HK-2 (cell line): ENCODE measurements at regions not wholly inside any gene's neighbourhood (a gene's known extent, or its start where the extent isn't known, plus 50 kb on each side); places are given as distances from the start of the nearest gene placed in this dataset.
"Not testable (repeated sequence)": the region's sequence is repeated elsewhere in the genome, so short reads cannot be mapped to it uniquely, and the experiment has no call there.

Experiments used
- DNase-seq: peaks from one replicate; pipeline ENCODE4 v3.0.0-alpha.2; 2018; ENCODE audit not compliant: unreplicated experiment

DNA sequence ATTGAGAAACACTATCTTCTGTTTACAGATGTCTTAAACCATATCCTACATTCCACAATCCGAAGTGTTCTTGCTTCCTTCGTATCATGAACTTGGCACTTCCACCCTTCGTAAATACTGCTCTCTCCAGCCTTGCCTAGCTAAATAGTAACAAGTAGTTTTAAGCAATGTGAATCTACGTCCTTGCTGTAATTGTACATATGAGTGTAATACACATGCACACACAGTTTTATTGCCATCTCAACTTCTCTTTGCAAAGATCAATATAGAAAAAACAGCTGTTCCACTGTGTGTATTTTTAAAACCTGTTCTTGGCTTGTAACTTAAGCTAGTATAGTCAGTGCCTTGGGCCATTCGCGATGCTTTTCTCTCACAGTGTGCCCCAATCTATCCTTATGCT is 1524.7 kb downstream of the GRIK2 start:
- no peak for DNase-seq

DNA sequence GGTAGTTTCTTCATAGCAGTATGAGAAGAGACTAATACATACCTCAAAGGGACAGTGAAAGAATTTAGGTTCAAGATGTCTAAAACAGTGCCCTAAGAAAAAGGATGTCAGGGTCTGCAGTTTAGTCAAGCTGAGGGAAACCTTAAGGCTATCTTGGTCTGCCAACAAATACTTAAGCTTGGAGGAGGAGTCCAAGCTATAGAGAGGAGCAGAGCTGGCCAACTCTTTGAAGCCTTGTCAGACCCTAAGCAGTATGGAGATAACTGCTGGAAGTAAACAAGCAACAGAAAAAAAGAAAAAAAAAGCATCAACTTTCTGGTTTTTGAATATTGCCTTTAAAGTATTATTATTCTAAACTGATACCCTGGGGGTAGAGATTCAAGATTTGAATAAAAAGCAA is 1518.1 kb downstream of the GRIK2 start:
- DNase-seq, result no peak

DNA sequence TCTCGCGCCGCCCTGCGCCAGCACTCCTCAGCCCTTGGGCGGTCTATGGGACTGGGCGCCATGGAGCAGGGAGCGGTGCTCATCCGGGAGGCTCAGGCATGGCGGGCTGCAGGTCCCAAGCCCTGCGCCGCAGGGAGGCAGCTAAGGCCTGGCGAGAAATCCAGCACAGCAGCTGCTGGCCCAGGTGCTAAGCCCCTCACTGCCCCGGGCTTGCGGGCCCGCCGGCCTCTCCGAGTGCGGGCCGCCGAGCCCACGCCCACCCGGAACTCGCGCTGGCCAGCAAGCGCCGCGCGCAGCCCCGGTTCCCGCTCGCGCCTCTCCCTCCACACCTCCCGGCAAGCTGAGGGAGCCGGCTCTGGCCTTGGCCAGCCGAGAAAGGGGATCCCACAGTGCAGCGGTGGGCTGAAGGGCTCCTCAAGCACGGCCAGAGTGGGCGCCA is 1517.2 kb downstream of the GRIK2 start:
- not testable (repeated sequence) for DNase-seq

DNA sequence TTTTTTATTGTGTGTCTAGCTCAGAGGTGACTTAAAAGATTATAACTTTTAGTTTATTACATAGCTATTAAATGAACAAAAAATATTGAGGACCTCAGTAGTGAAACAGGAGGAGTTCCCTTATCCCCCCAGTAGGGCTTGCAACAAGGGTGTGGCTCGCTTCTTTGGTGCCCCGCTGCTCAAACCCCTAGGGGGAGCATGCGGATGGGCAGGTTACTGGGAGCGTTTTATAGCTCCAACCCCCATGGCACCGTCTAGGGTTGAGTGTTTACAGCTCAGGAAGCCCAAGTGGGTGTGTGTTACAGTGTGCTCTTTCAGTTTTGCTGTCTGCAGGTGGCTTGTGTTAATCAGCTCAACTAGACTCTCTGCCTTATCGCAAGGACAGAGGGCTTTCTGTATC is 1513.7 kb downstream of the GRIK2 start:
- DNase-seq, result no peak

DNA sequence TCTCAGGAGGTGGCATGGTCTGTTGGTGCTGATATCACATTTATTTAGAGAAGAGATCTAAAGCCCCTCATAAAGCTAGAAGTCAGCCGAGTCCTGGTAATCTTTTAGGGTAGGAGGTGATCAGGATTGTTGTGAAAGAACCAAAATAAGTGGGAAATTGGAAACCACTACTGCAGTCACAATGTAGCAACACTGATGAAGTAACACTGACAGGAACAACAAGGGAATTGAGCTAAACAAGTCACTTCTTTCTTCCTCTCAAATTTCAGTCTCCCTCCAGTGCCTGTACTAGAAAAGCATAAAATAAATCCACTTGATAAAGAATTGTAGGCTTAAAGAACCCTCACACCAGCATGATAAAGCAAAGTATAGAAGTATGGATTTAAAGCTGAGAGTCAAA is 1509.0 kb downstream of the GRIK2 start:
- DNase-seq, result no peak

DNA sequence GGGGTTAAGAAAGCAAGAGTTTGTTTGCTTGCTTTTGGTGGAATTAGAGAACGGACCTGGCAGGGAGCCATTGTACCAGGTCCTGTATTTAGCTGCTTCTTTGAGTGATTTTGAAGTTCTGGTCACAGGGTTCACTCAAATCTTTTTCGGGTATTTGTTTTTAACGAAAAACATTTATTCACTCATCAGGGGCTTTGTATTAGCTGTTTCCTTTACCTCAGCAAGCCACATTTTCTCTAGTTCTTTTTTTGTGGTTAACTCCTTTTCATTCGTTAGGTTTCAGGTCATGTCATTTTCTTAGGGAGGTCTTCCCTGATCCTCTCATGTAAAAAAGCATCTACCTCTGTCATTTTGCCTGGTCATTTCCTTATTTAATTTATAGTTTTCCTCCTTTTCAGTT is 1502.2 kb downstream of the GRIK2 start:
- DNase-seq, result no peak

DNA sequence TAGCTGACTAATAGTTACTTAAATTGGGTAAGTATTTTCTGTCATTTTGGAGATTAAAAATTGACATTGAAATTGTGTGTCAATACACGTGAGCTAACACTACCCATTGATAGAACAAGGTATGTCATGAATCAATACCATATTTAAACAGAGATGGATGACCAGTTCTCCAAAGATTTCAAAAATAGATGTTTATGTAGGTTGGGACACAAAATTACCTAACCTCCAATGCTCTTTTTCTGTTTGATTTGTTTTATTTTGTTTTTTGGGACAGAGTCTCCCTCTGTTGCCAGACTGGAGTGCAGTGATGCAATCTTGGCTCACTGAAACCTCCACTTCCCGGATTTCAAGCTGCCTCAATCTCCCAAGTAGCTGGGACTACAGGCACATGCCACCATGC is 1491.7 kb downstream of the GRIK2 start:
- no peak for DNase-seq

DNA sequence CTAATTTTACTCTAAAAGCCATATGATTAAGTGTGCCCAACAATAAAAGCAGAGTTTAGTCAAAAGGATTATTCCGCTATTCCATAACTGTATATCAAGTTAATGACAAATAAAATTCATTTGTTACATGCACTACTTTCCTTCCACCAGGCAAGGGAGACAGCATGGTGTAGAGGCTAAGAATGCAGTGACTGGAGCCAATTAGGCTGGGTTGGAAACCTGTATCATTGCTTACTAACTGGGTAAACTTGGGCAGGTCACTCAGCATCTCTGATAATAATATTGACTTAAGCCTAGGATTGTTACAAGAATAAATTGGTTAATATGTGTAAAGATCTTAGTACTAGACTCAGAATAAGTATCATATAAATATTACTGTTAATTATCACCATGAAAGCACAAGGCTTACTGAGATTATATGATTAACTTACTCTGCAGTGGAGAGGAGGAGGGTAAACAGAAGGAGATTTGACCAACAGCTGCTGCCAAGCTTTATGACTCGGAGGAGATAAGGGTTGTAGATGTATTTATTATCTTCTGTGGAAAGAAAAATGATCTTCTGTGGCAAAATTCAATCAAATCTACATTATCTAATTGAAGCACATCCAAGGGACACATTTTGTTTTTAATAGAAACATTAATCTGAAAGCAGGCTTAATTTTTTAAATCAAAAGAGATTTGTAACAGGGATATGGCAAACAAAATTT is 1459.9 kb downstream of the GRIK2 start:
- no peak for DNase-seq

DNA sequence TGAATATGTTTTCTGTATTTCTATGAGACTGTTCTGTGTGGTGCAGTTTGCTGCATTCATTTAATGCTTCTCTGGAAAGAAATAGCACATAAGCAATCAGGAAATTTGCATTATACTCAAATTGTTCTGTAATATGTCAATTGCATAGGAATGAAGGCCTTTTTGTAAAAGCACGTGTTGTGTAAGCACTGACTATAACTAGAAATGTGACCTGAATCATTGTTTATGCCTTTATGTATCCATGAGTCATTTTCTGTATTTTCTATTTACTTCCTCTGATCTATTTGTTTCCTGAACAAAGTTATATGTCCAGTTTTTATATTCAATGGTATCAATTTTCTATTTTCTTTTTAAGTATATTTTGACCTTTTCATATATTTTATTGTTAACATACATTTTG is 1455.3 kb downstream of the GRIK2 start:
- DNase-seq, result no peak

DNA sequence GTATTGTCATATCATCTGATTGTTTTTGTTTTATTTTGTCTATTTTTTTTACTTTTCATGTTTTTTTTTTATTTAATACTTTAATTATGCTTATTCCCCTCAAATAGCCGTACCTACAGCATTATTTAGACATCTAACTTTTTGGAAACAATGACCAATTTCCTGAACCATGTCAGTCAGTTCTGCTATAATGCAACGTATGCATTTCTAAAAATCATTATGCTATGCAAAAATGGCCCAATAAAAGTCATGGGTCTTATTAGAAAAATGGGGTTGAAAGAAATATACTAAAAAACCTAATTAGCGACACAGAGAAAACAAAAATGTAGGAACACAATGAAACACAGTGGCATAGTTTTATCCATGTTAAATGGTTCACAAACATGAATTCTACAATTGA is 1454.7 kb downstream of the GRIK2 start:
- no peak for DNase-seq

DNA sequence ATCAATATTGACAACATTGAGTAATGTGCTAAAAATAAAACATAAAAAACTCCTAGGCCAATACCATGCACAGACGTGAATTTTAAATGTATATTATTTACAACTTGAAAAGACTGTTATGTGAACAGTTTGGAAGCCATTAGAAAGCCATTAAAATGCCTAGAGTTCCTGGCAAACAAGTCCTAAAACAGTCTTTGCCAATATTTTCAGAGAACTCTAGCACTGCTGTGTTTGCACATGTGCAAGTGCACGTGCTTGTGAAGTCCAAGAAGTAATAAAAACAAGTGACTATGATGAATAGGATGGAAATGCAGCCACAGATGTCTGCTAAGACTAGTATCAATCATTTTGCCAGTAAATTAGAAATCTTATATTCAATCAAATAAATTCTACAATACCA is 1447.6 kb downstream of the GRIK2 start:
- DNase-seq, result no peak

DNA sequence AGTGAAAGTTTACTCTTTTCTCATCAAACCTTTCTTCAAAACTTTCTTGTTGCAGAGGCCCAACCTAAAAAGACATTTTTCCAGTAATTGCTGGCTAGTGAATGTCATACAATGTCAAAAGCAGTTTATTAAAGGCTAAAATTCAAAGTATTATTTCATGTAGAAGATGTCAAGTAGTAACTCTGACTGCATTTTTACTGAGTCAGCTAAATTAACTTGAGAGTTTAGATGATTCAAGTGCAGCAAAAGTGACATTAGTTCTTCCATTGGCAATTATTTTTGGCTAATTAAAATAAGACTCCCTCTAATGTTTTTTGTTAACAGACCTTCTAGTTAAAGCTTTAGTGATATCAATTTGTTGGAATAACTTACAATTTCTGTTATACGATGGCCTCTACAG is 1438.5 kb downstream of the GRIK2 start:
- no peak for DNase-seq

DNA sequence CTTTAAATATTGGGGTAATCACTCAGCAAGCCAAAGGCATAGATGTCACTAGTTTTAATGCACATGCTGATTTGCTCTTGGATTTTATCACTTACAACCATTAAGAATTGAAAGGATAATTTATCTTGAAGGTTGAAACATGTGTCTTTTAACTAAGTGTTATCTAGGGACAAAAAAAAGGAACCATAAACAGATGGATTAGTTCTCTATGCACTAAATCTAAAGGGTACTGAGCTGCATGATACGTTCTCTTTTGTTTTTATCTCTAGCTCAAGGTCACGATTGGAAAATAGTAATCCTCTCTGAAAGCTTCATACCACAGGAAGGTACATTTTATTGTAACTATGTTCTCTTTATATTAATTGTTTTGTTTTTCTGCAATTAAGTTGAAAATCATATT is 1426.6 kb downstream of the GRIK2 start:
- no peak for DNase-seq

DNA sequence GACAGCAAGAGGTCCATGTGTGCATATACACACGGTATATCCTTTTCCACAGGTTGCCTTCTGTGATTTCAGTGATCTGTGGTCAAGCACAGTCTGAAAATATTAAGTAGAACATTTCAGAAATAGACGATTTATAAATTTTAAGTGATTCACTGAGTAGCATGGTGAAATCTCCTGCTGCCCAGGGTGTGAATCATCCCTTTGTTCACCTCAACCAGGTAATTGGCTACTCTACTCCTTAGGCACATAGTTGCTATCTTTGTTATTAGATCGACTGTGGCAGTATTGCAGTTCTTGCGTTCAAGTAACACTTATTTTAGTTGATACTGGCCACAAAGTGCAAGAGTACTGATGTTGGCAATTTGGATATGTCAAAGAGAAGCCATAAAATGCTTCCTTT is 1421.7 kb downstream of the GRIK2 start:
- DNase-seq, result no peak

DNA sequence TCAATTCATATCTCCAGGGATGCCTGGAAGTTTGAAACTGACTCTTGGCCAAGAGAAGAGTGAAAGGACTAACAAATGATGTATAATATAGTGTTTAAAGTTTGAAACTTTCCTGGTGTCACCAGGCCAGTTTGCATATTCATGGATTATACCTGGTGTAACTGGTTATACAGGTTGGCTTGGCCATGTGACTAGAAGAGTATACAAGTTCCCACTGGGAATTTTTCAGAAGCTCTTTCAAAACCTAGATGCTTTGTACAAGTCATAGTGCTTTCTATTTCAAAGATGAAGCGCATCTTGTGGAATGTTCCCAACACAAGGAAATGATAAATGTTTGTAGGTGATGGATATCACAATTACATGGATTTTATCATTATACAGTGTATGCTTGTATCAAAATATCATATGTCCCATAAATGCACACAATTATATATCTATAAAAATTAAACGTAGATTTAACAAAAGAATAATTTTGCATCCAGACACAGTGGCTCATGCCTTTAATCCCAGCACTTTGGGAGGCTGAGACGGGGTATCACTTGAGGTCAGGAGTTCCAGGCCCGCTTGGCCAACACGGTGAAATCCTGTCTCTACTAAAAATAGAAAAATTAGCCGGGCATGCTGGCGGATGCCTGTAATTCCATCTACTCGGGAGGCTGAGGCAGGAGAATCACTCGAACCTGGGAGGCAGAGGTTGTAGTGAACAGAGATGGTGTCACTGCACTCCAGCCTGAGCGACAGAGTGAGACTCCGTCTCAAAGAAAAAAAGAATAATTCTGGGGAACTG is 1420.2 kb downstream of the GRIK2 start:
- DNase-seq, result no peak

DNA sequence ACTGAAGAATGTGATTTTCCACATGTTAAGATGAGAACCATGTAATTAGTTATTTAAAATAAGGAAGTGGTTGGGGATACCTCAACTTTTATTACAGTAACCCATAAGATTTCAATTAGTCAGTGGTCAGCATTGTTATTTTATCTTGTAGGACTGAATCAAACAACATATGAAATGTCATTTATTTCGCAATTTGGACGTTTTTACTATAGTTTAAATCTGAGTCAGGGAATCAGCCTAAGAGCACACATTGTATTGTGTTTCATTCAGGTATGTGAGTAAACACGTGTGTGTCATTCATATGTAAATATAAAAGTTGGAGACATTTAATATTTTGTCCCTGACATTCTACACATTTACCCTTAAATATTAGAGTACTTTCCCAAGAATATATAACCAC is 1418.7 kb downstream of the GRIK2 start:
- DNase-seq, result no peak

DNA sequence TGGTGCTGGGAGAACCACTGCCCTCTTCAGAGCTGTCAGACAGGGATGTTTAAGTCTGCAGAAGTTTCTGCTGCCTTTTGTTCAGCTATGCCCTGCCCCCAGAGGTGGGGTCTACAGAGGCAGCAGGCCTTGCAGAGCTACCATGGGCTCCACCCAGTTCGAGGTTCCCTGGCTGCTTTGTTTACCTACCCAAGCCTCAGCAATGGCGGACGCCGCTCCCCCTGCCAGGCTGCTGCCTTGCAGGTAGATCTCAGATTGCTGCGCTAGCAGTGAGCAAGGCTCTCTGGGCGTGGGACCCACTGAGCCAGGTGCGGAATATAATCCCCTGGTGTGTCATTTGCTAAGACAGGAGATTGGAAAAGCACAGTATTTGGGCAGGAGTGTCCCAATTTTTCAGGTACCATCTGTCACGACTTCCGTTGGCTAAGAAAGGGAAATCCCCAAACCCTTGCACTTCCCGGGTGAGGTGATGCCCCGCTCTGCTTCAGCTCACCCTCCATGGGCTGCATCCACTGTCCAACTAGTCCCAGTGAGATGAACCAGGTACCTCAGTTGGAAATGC is 1415.5 kb downstream of the GRIK2 start:
- not testable (repeated sequence) for DNase-seq

DNA sequence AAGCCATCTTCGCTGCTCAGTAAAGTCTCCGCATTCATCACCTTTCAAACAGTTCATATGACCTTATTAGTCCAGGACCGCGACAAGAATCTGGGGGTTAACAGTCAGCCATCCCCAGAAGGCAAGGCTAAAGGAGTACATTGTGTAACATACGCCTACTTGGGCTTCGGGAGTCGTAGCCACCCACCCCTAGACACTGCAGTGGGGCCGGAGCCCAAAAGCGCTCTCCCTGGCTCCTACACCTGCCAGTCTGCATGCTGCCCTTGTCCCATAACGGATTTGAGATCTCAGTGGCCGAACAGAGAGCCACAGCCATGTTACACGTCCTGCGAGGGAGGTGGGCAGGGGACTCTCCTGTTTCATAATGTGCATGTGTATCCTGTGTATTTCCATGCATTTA is 1405.5 kb downstream of the GRIK2 start:
- DNase-seq, result no peak

DNA sequence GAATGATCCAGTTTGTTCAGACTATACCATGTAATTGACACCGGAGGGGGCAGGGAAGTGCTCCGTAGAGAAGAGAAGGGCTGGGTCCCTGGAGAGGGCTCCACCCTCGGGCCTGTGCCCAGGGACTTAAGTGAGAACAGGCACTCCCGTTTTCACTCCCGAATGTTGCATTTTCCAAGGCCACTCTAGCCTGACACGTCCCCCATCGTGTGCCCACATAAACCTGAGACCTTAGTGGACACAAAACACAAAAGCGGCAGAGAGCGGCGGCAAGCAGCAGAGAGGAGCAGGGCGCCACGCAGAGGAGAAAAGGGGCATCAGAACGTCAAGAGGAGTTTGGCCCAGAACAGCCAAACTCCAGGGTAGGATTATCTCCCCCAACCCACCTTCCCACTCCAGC is 1405.1 kb downstream of the GRIK2 start:
- DNase-seq, result no peak

DNA sequence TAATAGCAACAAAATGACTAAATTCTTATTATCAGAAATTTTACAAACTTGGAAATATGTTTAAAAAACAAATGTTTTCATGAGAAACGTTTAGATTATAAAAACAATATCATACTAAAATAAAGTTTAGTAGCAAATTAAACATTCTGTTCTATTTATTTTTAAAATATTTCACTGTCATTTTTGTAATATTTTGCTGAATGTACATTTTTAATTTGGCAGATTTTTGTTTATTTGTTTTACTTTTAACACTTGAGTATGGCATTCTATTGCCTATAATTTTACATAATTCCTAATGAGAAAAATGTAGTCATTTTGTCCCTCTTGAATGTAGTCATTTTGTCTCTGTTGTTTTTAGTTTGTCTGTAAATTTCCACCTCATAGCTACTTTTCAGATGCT is 1400.2 kb downstream of the GRIK2 start:
- no peak for DNase-seq

DNA sequence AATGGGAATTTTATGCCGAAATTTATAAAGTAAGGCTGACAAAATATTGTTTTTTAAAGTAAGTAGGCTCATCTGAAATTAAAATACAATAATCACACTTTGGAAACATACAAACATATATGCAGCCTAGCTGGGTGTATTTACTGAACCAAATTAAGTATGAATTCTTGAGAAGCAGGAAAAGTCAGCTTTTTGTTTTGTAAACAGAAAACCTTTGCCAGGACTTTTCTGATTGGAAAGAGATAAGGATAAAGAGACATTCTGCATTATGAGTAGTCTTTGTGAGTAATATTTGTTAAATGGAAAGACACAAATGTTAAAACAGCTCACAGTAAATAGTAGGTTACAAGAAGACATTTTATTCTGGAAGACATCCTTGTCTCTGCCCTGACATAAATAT is 1380.8 kb downstream of the GRIK2 start:
- DNase-seq, result no peak

DNA sequence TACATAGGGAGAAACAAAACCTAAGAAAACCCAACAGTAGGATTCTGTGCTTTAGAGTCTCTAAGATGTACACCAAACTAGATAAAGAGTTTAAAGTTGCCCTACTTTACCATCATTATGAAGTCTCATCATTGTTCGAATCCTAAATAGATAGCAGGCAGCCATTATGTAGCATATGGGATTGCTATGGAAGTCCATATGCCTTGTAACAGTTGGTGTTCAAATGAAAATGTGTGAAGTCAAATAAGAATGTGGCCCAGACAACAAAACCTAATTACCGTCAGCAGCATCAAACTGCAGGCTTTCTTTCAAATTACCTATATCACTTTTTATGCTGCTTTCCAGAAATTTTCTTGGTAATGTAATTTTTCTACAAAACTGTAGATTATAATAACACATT is 1380.1 kb downstream of the GRIK2 start:
- no peak for DNase-seq

DNA sequence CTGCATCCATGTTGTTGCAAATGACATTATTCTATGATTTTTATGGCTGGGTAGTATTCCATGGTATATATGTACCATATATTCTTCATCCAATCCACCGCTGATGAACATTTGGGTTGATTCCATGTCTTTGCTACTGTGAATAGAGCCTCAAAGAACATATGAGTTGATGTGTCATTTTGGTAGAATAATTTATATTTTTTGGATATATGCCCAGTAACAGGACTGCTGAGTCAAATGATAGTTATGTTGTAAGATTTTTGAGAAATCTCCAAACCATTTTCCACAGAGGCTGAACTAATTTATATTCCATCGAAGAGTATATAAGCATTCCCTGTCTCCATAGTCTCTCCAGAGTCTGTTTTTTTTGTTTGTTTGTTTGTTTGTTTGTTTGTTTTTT is 1373.5 kb downstream of the GRIK2 start:
- no peak for DNase-seq
